Tibial artery (tissue), 4 donors: ENCODE measurements at regions not wholly inside any gene's neighbourhood (a gene's known extent, or its start where the extent isn't known, plus 50 kb on each side); places are given as distances from the start of the nearest gene placed in this dataset.
"Not testable (repeated sequence)": the region's sequence is repeated elsewhere in the genome, so short reads cannot be mapped to it uniquely, and the experiment has no call there.

Experiments used
- DNase-seq, 2 donors: peaks; one replicate each; pipeline ENCODE4 v3.0.0-alpha.2; 2019
- H3K27ac ChIP-seq, 2 donors: fragments of 200-600 bp; sonication (generic) in 1 of 2; 1 replicate in 1 of 2; 2 replicates in 1 of 2; pipeline ENCODE4 v1.5.1; 2018 to 2019; ENCODE audit warnings: mild to moderate bottlenecking in 1 of 2
- H3K27me3 ChIP-seq, 2 donors: fragments of 200-600 bp; sonication (generic) in 1 of 2; one replicate each; pipeline versions ENCODE4 v1.5.1 to v1.6.0; 2016 to 2019
- H3K36me3 ChIP-seq, 3 donors: fragments of 200-600 bp; sonication (generic) in 2 of 3; one replicate each; pipeline ENCODE4 v1.5.1; 2016 to 2019; ENCODE audit warnings: mild to moderate bottlenecking in 2 of 3
- H3K4me1 ChIP-seq, 4 donors: fragments of 200-600 bp; sonication (generic) in 2 of 4; 1 replicate in 3 of 4; 2 replicates in 1 of 4; pipeline ENCODE4 v1.5.1; 2016 to 2019
- H3K4me3 ChIP-seq, 2 donors: fragments of 200-600 bp; sonication (generic) in 1 of 2; 1 replicate in 1 of 2; 2 replicates in 1 of 2; pipeline ENCODE4 v1.5.1; 2018 to 2019; ENCODE audit warnings: mild to moderate bottlenecking in 2 of 2
- H3K9me3 ChIP-seq, 3 donors: fragments of 200-600 bp; sonication (generic) in 1 of 3; one replicate each; pipeline ENCODE4 v1.5.1; 2016 to 2019
- CTCF ChIP-seq, 2 experiments: fragments of 200-600 bp in 1 of 2; fragments of 450-650 bp in 1 of 2; IDR thresholded peaks; one replicate each; pipeline ENCODE4 v1.5.1; 2017 to 2019; ENCODE audit warnings: antibody characterized with exemption in 2 of 2, mild to moderate bottlenecking in 1 of 2, moderate library complexity in 1 of 2
- intact Hi-C: fragments of 100-400 bp; cut with DNase I; formaldehyde crosslinking; loops from one replicate; pipeline ENCODE4 v1.15.0; 2023; ENCODE audit warnings: low total_unique reads

GRCh38 chr1:164443836-164444235 lies 115.1 kb upstream of the PBX1 start:
- Histone ChIP-seq H3K36me3 (no peaks in the 10 kb centered on the region), H3K9me3 (no peaks in the 10 kb centered on the region), H3K27me3 (no peaks in the 10 kb centered on the region), H3K27ac (no peak overlapping the region), H3K4me3 (no peak overlapping the region), H3K4me1 (peaks cover 0 to 37% (median 5%) of the 10 kb centered on the region in 4 donors)
- no peak for TF ChIP-seq CTCF (IDR thresholded peaks at IDR 0.05)
- DNase-seq, result no peak
- intact Hi-C loops, result loop anchor here (10.0 kb wide), 1 partner anchor 161 kb away; no protein-coding TSS in a partner anchor

- Histone ChIP-seq H3K36me3 (no peaks in the 10 kb centered on the region), H3K4me3 (no peak overlapping the region), H3K4me1 (peaks cover 0 to 27% (median 1%) of the 10 kb centered on the region in 4 donors), H3K27me3 (no peaks in the 10 kb centered on the region), H3K9me3 (no peaks in the 10 kb centered on the region), H3K27ac (no peak overlapping the region)
- TF ChIP-seq CTCF (IDR thresholded peaks at IDR 0.05), result no peak
- DNase-seq, result no peak
- intact Hi-C loops, result loop anchor here (10.0 kb wide), 1 partner anchor 159 kb away; no protein-coding TSS in a partner anchor
Observed at GRCh38 chr1:164446020-164446419, 113.0 kb upstream of the PBX1 start.

GRCh38 chr1:164452549-164452948 lies 106.4 kb upstream of the PBX1 start:
- TF ChIP-seq CTCF (IDR thresholded peaks at IDR 0.05), result no peak
- intact Hi-C loops, result no loop called here
- H3K9me3 ChIP-seq, result no peaks in the 10 kb centered on the region

GRCh38 chr1:164456272-164456671 lies 102.7 kb upstream of the PBX1 start:
- no peaks in the 10 kb centered on the region for H3K9me3 ChIP-seq

More at GRCh38 chr1:164452549-164452948, 106.4 kb upstream of the PBX1 start:
- no peak overlapping the region for H3K4me3 ChIP-seq
- no peaks in the 10 kb centered on the region for H3K27me3 ChIP-seq
- no peak for DNase-seq
- H3K36me3 ChIP-seq, result no peaks in the 10 kb centered on the region
- no peak overlapping the region for H3K27ac ChIP-seq
- H3K4me1 ChIP-seq, result no peaks in the 10 kb centered on the region

GRCh38 chr1:164459176-164459575 lies 99.8 kb upstream of the PBX1 start:
- DNase-seq, H3K9me3 ChIP-seq: not testable (repeated sequence)

More at GRCh38 chr1:164456272-164456671, 102.7 kb upstream of the PBX1 start:
- H3K36me3 ChIP-seq, result no peaks in the 10 kb centered on the region
- H3K4me1 ChIP-seq, result no peaks in the 10 kb centered on the region
- no peak for DNase-seq
- intact Hi-C loops, result no loop called here
- no peak overlapping the region for H3K27ac ChIP-seq
- H3K4me3 ChIP-seq, result no peak overlapping the region
- no peaks in the 10 kb centered on the region for H3K27me3 ChIP-seq
- TF ChIP-seq CTCF (IDR thresholded peaks at IDR 0.05), result no peak

GRCh38 chr1:164466001-164466421 lies 93.0 kb upstream of the PBX1 start:
- intact Hi-C loops, result no loop called here
- H3K4me1 ChIP-seq, result no peaks in the 10 kb centered on the region
- H3K27me3 ChIP-seq, result no peaks in the 10 kb centered on the region
- TF ChIP-seq CTCF (IDR thresholded peaks at IDR 0.05), result no peak
- DNase-seq, result no peak
- no peak overlapping the region for H3K27ac ChIP-seq
- no peak overlapping the region for H3K4me3 ChIP-seq
- no peaks in the 10 kb centered on the region for H3K36me3 ChIP-seq
- H3K9me3 ChIP-seq, result no peaks in the 10 kb centered on the region

More at GRCh38 chr1:164459176-164459575, 99.8 kb upstream of the PBX1 start:
- H3K4me3 ChIP-seq, H3K27me3 ChIP-seq, intact Hi-C loops, H3K36me3 ChIP-seq, H3K27ac ChIP-seq, H3K4me1 ChIP-seq: not testable (repeated sequence)
